Tibial nerve (tissue), 4 donors: ENCODE measurements at regions not wholly inside any gene's neighbourhood (a gene's known extent, or its start where the extent isn't known, plus 50 kb on each side); places are given as distances from the start of the nearest gene placed in this dataset.

Experiments
- EP300 ChIP-seq, 2 donors: sonication (generic); formaldehyde crosslinking; IDR thresholded peaks; one replicate each; pipeline ENCODE4 v1.6.1; 2017; ENCODE audit warnings: antibody characterized with exemption in 2 of 2, mild to moderate bottlenecking in 1 of 2
- POLR2A ChIP-seq, 2 donors: fragments of 450-650 bp; IDR thresholded peaks; one replicate each; pipeline ENCODE4 v1.6.1; 2017; ENCODE audit warnings: antibody characterized with exemption in 2 of 2, mild to moderate bottlenecking in 2 of 2, moderate library complexity in 2 of 2
- TF ChIP-seq, protein P1 (sequence below), 5 experiments: fragments of 200-600 bp in 3 of 5; fragments of 450-650 bp in 2 of 5; sonication (generic) in 3 of 5; IDR thresholded peaks; one replicate each; pipeline ENCODE4 v1.5.1; 2016 to 2019; ENCODE audit warnings: antibody characterized with exemption in 5 of 5, mild to moderate bottlenecking in 3 of 5, moderate library complexity in 2 of 5

DNA sequence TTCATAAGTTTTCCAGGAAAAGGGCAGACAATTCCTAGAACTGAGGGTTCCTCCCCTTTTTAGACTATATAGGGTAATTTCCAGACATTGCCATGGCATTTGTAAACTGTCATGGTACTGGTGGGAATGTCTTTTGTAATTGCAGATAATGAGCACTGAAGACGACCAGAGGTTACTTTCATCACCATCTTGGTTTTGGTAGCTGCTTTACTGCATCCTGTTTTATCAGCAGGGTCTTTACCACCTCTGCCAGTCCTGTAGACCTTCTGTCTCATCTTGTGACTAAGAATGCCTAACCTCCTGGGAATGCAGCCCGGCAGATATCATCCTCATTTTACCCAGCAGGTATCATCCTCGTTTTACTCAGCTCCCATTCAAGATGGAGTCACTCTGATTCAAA is 583.9 kb upstream of the KLHL29 start:
- TF ChIP-seq, protein P1, sequence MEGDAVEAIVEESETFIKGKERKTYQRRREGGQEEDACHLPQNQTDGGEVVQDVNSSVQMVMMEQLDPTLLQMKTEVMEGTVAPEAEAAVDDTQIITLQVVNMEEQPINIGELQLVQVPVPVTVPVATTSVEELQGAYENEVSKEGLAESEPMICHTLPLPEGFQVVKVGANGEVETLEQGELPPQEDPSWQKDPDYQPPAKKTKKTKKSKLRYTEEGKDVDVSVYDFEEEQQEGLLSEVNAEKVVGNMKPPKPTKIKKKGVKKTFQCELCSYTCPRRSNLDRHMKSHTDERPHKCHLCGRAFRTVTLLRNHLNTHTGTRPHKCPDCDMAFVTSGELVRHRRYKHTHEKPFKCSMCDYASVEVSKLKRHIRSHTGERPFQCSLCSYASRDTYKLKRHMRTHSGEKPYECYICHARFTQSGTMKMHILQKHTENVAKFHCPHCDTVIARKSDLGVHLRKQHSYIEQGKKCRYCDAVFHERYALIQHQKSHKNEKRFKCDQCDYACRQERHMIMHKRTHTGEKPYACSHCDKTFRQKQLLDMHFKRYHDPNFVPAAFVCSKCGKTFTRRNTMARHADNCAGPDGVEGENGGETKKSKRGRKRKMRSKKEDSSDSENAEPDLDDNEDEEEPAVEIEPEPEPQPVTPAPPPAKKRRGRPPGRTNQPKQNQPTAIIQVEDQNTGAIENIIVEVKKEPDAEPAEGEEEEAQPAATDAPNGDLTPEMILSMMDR (IDR thresholded peaks at IDR 0.05) = no peak
- TF ChIP-seq POLR2A (IDR thresholded peaks at IDR 0.05) (no peak), EP300 (IDR thresholded peaks at IDR 0.05) (no peak)
